Mammary epithelial cell (primary cell): ENCODE measurements at regions not wholly inside any gene's neighbourhood (a gene's known extent, or its start where the extent isn't known, plus 50 kb on each side); places are given as distances from the start of the nearest gene placed in this dataset.

Source experiments
- EZH2 ChIP-seq: IDR thresholded peaks from 2 replicates; pipeline ENCODE4 v1.6.1; 2012; ENCODE audit warnings: low read length, inconsistent platforms, borderline replicate concordance
- TF ChIP-seq, protein P1 (sequence below), 2 donors: IDR thresholded peaks in 1 of 2; conservative IDR thresholded peaks in 1 of 2; 2 replicates each; pipeline ENCODE4 v1.5.1; 2011 to 2012; ENCODE audit warnings: inconsistent platforms in 2 of 2, low read length in 2 of 2, mild to moderate bottlenecking in 2 of 2, control low read depth in 1 of 2, low read depth in 1 of 2; ENCODE audit not compliant: insufficient read depth in 1 of 2; ENCODE audit errors: extremely low read depth in 1 of 2

- TF ChIP-seq, protein P1, sequence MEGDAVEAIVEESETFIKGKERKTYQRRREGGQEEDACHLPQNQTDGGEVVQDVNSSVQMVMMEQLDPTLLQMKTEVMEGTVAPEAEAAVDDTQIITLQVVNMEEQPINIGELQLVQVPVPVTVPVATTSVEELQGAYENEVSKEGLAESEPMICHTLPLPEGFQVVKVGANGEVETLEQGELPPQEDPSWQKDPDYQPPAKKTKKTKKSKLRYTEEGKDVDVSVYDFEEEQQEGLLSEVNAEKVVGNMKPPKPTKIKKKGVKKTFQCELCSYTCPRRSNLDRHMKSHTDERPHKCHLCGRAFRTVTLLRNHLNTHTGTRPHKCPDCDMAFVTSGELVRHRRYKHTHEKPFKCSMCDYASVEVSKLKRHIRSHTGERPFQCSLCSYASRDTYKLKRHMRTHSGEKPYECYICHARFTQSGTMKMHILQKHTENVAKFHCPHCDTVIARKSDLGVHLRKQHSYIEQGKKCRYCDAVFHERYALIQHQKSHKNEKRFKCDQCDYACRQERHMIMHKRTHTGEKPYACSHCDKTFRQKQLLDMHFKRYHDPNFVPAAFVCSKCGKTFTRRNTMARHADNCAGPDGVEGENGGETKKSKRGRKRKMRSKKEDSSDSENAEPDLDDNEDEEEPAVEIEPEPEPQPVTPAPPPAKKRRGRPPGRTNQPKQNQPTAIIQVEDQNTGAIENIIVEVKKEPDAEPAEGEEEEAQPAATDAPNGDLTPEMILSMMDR (conservative IDR thresholded peaks at IDR 0.05 in 1 of 2, IDR thresholded peaks at IDR 0.05 in 1 of 2; ENCODE audit: extremely low read depth in 1 of 2, insufficient read depth in 1 of 2, low read depth in 1 of 2, low read length in 2 of 2): no peak
- no peak for TF ChIP-seq EZH2
These were observed 120.2 kb upstream of the WDFY3 start for GRCh38 chr4:85086721-85087120.
